Stimulated activated memory B cell treated with anti-CD40 and anti-IgM and Interleukin-4, amounts not matched to agents 10 μg/mL and 1 μg/mL and 100 μg/mL, for 72 hours (primary cell): ENCODE measurements at regions not wholly inside any gene's neighbourhood (a gene's known extent, or its start where the extent isn't known, plus 50 kb on each side); places are given as distances from the start of the nearest gene placed in this dataset.

ENCODE experiments used
- ATAC-seq: fragments of 150-1000 bp; cut with Tn5 transposase; 2 replicates; pipeline ENCODE4 v1.10.0; 2021
- H3K27ac Mint-ChIP-seq: one replicate; pipeline ENCODE4 v1.8.0; 2022; ENCODE audit warnings: mild to moderate bottlenecking, mixed read lengths
- H3K27me3 Mint-ChIP-seq: one replicate; pipeline ENCODE4 v1.8.0; 2022; ENCODE audit warnings: mixed read lengths
- H3K36me3 Mint-ChIP-seq: one replicate; pipeline ENCODE4 v1.8.0; 2022; ENCODE audit warnings: mixed read lengths
- H3K4me1 Mint-ChIP-seq: one replicate; pipeline ENCODE4 v1.8.0; 2022; ENCODE audit warnings: mixed read lengths
- H3K4me3 Mint-ChIP-seq: one replicate; pipeline ENCODE4 v1.8.0; 2022; ENCODE audit warnings: mild to moderate bottlenecking, moderate library complexity, mixed read lengths
- H3K9me3 Mint-ChIP-seq: one replicate; pipeline ENCODE4 v1.8.0; 2022; ENCODE audit warnings: mixed read lengths

DNA sequence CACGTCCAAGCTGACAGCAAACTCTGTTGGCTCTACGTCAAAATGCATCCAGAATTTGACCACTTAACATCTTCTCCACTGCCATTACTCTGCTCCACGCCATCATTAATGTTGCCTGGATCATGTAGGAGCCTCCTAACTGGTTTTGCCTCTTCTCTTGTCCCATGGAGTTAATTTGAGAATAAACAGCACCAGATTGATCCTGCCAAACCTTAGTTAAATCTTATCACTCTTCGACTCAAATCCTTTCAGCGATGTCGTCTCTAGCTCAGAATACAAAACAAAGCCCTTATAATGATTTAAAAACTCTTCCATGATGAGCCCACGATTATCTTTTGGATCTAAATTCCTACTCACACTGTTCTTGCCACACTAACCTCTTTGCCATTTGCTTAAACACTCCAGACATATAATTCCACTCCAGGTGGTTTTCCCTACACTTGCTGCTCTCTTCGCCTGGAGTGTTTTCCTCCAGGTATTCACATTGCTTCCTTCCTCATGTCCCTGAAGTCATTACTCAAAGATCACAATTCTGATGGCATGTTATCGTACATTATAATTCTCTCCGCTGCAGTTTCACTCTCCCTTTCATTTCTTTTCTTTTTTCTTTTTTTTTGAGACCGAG, 90.7 kb upstream of the KCNK2 start:
- Mint-ChIP-seq H3K4me1 (no peaks in the 10 kb centered on the region), H3K27me3 (no peaks in the 10 kb centered on the region), H3K27ac (no peak overlapping the region), H3K4me3 (no peak overlapping the region), H3K36me3 (no peaks in the 10 kb centered on the region), H3K9me3 (peaks cover 12% of the 10 kb centered on the region)
- ATAC-seq, result no peak

DNA sequence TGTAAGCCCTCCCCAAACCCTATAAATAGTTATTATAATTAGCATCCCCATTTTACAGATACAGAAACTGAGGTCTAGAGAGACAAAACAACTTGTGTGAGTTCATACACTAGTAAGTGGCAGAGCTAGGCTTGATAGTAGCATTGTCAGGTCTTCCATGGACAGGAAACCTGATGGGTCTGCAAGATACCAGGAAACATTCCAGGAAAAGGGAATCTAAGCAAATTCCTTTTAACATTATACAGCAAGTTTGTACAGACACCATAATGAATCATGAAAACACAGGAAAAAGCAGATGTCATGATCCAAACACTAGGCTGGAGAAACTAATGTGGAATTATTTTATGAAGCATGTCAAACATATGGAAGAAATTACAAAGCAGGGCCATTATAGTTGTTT, 89.1 kb upstream of the KCNK2 start:
- ATAC-seq, result no peak
- H3K4me3 Mint-ChIP-seq, result no peak overlapping the region
- no peak overlapping the region for H3K27ac Mint-ChIP-seq
- no peaks in the 10 kb centered on the region for H3K36me3 Mint-ChIP-seq
- no peaks in the 10 kb centered on the region for H3K4me1 Mint-ChIP-seq
- H3K27me3 Mint-ChIP-seq, result no peaks in the 10 kb centered on the region
- peaks cover 14% of the 10 kb centered on the region for H3K9me3 Mint-ChIP-seq

DNA sequence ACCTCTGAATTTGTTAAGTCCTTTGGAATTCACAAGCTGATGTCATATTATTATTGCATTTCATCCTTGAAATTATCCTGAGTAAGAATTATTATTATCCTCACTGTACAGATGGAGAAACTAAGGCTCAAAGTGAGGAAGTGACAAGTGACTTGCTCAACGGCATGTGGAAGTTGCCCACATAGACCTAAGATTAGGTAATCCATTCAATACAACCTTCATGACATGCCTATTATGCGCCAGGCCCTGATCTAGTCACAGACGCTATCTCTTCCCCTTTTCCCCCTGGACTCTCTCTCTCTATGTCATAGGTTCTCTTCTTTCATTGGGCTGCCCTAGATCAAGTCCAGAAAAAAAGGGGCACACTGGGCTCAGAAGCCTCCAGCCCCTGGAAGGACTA, 84.9 kb upstream of the KCNK2 start:
- no peak overlapping the region for H3K27ac Mint-ChIP-seq
- H3K27me3 Mint-ChIP-seq, result no peaks in the 10 kb centered on the region
- no peaks in the 10 kb centered on the region for H3K36me3 Mint-ChIP-seq
- no peaks in the 10 kb centered on the region for H3K4me1 Mint-ChIP-seq
- no peak overlapping the region for H3K4me3 Mint-ChIP-seq
- no peak for ATAC-seq
- peaks cover 11% of the 10 kb centered on the region for H3K9me3 Mint-ChIP-seq

DNA sequence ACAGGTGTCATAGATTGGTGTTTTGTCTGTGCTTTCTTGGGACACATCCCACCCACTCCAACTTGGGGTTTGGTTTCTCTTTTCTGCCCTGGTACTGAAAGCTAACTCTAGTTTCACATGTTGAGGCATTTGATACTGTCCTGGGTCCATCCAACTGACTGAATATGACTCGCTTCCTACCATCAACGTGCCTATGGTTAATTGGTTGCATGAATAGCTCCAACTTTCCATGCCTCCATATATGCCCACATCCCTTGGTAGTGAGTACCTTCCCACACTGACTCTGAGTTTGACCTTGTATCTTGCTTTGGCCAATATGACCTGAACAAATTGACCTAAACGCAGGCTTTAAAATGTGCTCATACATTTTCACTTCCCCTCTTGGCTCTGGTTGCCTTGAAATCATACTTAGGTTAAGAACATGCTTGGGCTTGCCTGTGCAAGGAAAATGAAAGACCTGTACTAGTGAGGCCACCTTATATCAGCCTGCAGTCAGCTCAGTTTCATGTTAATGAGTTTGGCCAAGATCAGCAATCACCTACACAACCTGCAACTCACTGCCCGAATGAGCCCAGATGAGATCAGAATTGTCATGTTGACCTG, 81.0 kb upstream of the KCNK2 start:
- no peak overlapping the region for H3K27ac Mint-ChIP-seq
- H3K4me3 Mint-ChIP-seq, result no peak overlapping the region
- H3K4me1 Mint-ChIP-seq, result no peaks in the 10 kb centered on the region
- H3K27me3 Mint-ChIP-seq, result no peaks in the 10 kb centered on the region
- H3K36me3 Mint-ChIP-seq, result no peaks in the 10 kb centered on the region
- H3K9me3 Mint-ChIP-seq, result peaks cover 16% of the 10 kb centered on the region
- ATAC-seq, result no peak

DNA sequence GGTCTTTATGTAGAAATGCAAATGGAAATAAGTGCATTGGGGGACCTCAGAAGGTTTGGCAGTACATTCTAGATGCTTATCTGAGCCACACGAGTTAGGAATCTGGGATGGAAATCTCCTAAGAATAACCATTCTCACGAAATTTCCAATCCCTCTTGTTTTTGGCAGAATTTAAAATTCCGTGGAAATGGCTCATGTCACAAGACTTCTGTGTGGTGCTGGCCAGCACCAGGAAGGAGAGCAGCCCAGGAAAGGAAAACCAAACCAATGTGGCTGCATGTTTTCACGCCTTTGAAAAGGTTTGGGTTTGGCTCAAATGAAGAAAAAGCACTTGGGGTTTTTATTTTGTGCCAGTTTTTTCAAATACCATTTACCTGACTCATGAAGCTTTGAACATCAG, 80.1 kb upstream of the KCNK2 start:
- H3K36me3 Mint-ChIP-seq, result no peaks in the 10 kb centered on the region
- H3K27me3 Mint-ChIP-seq, result no peaks in the 10 kb centered on the region
- no peak for ATAC-seq
- H3K9me3 Mint-ChIP-seq, result peaks cover 16% of the 10 kb centered on the region
- H3K4me1 Mint-ChIP-seq, result no peaks in the 10 kb centered on the region
- no peak overlapping the region for H3K27ac Mint-ChIP-seq
- no peak overlapping the region for H3K4me3 Mint-ChIP-seq

DNA sequence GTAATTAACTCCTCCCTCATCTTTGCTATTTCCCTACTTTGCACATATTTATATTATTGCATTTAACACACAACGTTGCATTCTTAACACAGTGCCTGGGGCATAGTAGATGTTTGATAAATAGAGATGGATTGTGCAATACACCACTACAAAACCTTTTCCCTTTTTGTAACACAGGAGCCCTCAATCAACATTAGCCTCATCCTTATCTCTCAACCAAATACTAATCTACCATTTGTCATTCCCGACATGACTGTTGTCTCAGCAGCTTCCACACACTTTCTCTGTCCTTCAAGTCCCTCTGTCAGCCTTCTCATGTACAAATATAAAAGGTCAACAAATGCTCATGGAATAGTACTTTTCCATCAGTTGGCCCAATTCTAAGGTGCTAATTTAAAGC, 78.9 kb upstream of the KCNK2 start:
- no peaks in the 10 kb centered on the region for H3K27me3 Mint-ChIP-seq
- no peak overlapping the region for H3K27ac Mint-ChIP-seq
- H3K9me3 Mint-ChIP-seq, result peaks cover 12% of the 10 kb centered on the region
- H3K36me3 Mint-ChIP-seq, result no peaks in the 10 kb centered on the region
- ATAC-seq, result no peak
- H3K4me3 Mint-ChIP-seq, result no peak overlapping the region
- H3K4me1 Mint-ChIP-seq, result no peaks in the 10 kb centered on the region

DNA sequence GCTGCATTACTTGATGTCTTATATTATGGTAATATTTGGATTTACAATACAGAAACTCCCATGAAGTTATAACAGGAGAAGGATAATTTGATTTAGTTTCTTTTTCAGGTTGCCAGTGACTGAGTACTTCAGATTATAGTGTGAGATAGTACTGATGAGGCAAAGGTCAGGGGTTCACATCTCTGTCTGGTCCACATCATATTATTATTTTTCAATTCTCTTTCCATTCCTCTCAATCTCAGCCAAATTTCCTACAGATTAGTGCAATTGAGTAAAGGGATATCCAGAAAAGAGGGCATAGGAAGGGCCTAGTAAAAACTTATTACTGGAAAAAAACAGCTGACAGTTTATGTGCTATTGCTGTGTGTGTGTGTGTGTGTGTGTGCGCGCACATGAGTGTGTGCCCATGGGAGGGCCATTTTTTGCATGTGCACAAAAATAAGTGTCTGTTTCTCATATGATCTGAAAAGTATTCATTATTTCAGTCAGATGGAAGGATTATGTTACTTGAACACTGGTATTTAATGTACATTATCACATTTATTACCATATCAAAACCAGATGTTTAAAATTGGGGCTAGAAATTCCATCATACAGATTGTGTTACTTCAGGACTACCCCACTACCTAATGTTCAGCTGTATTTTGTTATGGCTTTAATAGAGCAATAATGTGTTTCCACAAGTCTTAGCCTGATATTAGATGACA, 78.3 kb upstream of the KCNK2 start:
- Mint-ChIP-seq H3K4me1 (no peaks in the 10 kb centered on the region), H3K27ac (no peak overlapping the region), H3K4me3 (no peak overlapping the region), H3K27me3 (no peaks in the 10 kb centered on the region), H3K9me3 (peaks cover 12% of the 10 kb centered on the region), H3K36me3 (no peaks in the 10 kb centered on the region)
- no peak for ATAC-seq

DNA sequence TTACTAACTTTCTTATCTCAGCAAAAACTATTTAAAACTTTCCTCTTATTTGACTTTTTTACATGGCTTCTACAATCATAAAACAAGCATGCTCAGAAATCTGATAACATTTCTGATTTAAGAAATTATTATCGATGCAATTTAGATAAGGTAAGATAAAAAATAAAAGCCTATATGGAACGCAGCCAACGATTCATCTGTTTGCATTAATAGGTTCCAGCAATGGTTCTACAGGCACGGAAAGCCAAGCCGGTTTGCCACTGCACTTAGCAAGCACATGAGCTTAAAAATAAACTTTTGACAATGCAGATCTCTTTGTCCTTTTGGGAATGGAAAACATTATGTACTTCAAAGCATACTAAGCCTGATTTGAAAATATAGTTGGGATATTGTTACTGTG, 77.5 kb upstream of the KCNK2 start:
- H3K9me3 Mint-ChIP-seq, result peaks cover 12% of the 10 kb centered on the region
- H3K27me3 Mint-ChIP-seq, result no peaks in the 10 kb centered on the region
- ATAC-seq, result no peak
- no peaks in the 10 kb centered on the region for H3K4me1 Mint-ChIP-seq
- no peaks in the 10 kb centered on the region for H3K36me3 Mint-ChIP-seq
- H3K4me3 Mint-ChIP-seq, result no peak overlapping the region
- H3K27ac Mint-ChIP-seq, result no peak overlapping the region

DNA sequence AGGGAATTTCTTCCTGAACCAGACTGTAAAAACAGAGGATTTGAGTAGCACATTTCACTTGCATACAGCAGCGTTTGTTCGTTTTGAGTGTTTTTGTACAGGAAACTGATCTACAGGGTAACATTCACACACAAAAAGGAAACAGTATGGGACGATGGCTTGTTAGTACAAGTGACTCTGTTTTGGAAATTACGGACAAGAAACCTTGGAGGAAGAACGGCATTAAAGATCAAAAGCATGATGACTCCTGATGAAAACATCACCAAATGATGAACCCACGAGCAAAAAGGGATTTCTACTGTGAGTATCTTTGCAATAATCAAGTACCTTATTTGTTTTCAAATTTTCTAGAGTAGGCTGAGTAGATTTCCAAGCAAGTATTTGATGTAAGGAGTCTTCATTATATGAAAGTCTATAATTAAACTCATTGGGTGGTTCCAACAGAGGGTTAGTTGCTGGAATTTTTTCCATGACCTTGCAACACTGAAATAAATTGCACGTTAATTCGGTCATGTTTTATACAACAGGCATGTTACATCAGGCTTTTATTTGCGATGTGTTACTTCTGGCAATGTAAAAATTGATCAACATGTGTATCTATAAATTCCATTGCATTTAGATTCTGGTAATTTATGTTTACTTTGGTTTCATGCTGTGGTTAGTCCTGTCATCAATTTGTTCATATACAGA, 76.7 kb upstream of the KCNK2 start:
- H3K9me3 Mint-ChIP-seq, result peaks cover 12% of the 10 kb centered on the region
- no peaks in the 10 kb centered on the region for H3K36me3 Mint-ChIP-seq
- H3K4me1 Mint-ChIP-seq, result no peaks in the 10 kb centered on the region
- no peak overlapping the region for H3K4me3 Mint-ChIP-seq
- H3K27me3 Mint-ChIP-seq, result no peaks in the 10 kb centered on the region
- no peak overlapping the region for H3K27ac Mint-ChIP-seq
- no peak for ATAC-seq

DNA sequence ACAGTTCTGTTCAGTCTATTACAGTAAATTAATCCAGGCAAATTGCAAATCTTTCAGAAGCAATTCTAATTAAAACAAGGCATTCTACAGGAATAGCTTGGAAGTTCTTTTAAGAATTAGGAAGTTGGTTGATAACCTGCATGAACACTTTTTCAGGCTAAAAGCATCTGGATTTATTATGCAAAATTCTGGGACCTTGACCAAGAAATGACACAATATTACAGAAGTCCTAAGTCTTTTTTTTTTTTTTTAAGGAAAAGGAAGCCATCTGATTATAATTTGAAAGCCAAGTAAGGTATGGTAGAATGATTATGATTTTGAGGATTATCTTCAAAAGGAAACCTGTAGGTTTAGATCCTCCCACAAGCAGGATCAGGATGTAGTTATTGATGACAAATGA, 74.7 kb upstream of the KCNK2 start:
- no peaks in the 10 kb centered on the region for H3K27me3 Mint-ChIP-seq
- ATAC-seq, result no peak

DNA sequence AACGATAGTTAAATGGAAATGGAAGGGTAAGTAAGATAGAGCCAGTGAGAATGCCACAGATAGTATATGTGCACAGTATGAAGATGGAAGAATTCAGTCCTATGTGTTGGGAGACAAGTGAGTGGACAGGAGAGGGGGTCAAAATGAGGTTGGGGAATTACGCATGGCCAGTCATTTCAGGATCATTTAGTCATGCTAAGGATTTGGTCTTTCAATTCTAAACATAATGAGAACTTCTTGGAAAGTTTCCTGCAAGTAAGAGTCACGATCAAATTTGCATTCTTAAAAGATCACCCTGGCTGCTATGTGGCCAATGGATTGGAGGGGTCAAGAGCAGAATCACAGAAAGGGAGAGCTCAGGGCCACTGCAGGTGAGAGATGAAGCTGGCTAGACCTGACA, 64.0 kb upstream of the KCNK2 start:
- no peaks in the 10 kb centered on the region for H3K36me3 Mint-ChIP-seq

More for the DNA sequence above, 74.7 kb upstream of the KCNK2 start:
- no peaks in the 10 kb centered on the region for H3K4me1 Mint-ChIP-seq
- H3K9me3 Mint-ChIP-seq, result peaks cover 5% of the 10 kb centered on the region
- H3K4me3 Mint-ChIP-seq, result no peak overlapping the region
- no peak overlapping the region for H3K27ac Mint-ChIP-seq
- H3K36me3 Mint-ChIP-seq, result no peaks in the 10 kb centered on the region

DNA sequence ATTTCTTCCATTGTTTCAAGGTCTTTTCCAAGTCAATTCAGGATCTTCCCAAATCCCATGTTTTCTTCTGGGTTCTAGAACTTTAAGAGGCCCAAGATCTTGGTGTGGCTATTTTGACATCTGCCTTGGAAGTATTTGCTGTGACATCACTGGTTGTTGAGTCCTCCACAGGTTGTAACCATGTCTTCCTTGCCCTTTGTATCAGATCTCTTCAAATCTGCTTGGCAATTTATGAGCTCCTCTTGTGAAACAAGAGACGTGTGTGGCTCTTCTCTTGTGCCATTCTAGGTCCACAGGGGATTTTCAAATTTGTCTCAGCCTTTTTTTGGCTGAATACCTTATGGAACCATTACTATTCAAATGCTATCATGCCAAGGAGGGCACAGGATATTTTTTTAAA, 60.3 kb upstream of the KCNK2 start:
- H3K9me3 Mint-ChIP-seq, result peaks cover 7% of the 10 kb centered on the region
- no peak overlapping the region for H3K27ac Mint-ChIP-seq
- no peaks in the 10 kb centered on the region for H3K27me3 Mint-ChIP-seq
- H3K36me3 Mint-ChIP-seq, result no peaks in the 10 kb centered on the region
- no peaks in the 10 kb centered on the region for H3K4me1 Mint-ChIP-seq
- H3K4me3 Mint-ChIP-seq, result no peak overlapping the region
- no peak for ATAC-seq

More for the DNA sequence above, 64.0 kb upstream of the KCNK2 start:
- H3K27ac Mint-ChIP-seq, result no peak overlapping the region
- H3K27me3 Mint-ChIP-seq, result no peaks in the 10 kb centered on the region
- no peaks in the 10 kb centered on the region for H3K4me1 Mint-ChIP-seq
- peaks cover 11% of the 10 kb centered on the region for H3K9me3 Mint-ChIP-seq
- ATAC-seq, result no peak
- H3K4me3 Mint-ChIP-seq, result no peak overlapping the region

DNA sequence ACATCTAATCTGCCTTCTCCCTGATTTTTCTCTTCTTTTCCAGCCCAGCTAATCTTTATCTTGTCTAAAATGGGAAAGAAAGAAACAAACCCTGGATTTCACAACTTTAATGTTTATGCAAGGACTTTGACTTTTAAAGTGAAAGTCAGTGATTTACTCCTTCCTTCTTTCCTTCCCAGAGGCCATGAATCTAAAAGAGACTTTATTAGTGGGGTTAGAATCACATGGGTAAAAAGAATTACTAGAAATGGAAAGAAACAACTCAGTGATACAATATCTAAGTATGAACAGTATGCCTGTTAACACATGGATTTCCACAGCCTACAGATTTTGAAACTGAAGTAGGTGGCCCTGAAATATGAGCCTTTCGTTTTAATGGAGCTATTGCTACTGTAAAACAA, 59.8 kb upstream of the KCNK2 start:
- ATAC-seq, result no peak
- Mint-ChIP-seq H3K4me1 (no peaks in the 10 kb centered on the region), H3K36me3 (no peaks in the 10 kb centered on the region), H3K27ac (no peak overlapping the region), H3K9me3 (peaks cover 7% of the 10 kb centered on the region), H3K4me3 (no peak overlapping the region), H3K27me3 (no peaks in the 10 kb centered on the region)

DNA sequence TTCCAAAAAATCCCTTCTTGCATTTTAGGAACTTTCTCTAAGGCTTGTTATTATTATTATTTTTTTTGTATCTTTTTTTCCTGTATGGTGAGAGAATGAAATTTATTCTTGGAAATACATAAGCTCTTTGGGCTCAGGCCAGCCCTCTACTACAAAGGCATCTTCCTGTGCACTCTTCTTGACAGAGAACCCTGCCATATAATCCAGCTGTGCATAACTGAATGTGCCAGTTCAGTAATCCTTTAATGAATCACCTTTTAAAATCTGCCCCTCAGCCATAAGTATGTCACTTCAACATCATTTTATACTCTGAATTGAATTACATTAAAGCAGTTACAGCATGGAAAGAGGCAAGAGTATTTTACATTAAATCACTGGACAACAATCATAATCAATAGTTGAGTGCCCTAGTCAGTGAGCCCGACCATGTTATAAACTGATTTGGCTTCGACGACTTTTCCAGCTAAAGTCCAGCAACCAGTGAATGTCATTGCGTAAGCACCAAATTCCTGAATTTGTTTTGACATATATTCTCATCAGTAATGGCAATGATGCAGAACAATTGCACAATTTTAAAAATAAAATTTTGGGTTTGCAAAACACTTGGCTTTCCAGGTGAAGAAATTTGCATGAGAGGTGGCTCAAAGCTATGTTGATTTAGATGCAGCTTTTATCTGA, 59.2 kb upstream of the KCNK2 start:
- Mint-ChIP-seq H3K4me3 (no peak overlapping the region), H3K36me3 (no peaks in the 10 kb centered on the region), H3K4me1 (no peaks in the 10 kb centered on the region), H3K27me3 (no peaks in the 10 kb centered on the region), H3K27ac (no peak overlapping the region), H3K9me3 (peaks cover 7% of the 10 kb centered on the region)
- ATAC-seq, result no peak

DNA sequence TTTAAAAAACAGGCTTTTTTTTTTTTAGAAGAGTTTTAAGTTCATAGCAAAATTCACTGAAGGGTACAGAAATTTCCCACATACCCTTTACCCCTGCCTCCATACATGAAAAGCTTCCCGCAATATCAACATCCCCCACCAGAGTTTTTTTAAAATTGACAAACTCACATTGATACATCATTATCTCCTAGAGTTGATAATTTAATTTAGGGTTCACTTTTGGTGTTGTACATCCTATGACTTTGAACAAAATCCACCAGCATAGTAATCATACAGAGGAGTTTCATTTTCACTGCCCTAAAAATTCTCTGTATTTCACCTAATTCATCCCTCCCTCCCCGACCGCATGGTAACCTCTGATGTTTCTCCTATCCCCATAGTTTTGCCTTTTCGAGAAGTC, 53.6 kb upstream of the KCNK2 start:
- no peaks in the 10 kb centered on the region for H3K27me3 Mint-ChIP-seq
- H3K27ac Mint-ChIP-seq, result no peak overlapping the region
- H3K36me3 Mint-ChIP-seq, result no peaks in the 10 kb centered on the region
- ATAC-seq, result no peak
- H3K9me3 Mint-ChIP-seq, result peaks cover 2% of the 10 kb centered on the region
- no peaks in the 10 kb centered on the region for H3K4me1 Mint-ChIP-seq
- no peak overlapping the region for H3K4me3 Mint-ChIP-seq
